K562 (cell line): ENCODE measurements at regions not wholly inside any gene's neighbourhood (a gene's known extent, or its start where the extent isn't known, plus 50 kb on each side); places are given as distances from the start of the nearest gene placed in this dataset. TPM values are rescaled to one million over a fixed set of nuclear protein-coding genes. Genes with fewer than 3 reads are reported as not detected.

ENCODE experiments used
- small RNA-seq: library from RNA; depleted of rRNA; stranded (forward); fragments of <200 nt; gene quantifications from one replicate; pipeline ENCODE3, GENCODE V24; 2014

Small RNA genes lying in the stretch of these regions (small RNA-seq; reads per million reads assigned to genes)
- gene AC104229.1: not detected
